Fibroblast of lung (primary cell): ENCODE measurements at regions not wholly inside any gene's neighbourhood (a gene's known extent, or its start where the extent isn't known, plus 50 kb on each side); places are given as distances from the start of the nearest gene placed in this dataset.

Source experiments
- CTCF ChIP-seq, 2 donors: IDR thresholded peaks in 1 of 2; conservative IDR thresholded peaks in 1 of 2; 1 replicate in 1 of 2; 2 replicates in 1 of 2; pipeline ENCODE4 v1.5.1; 2011 to 2012; ENCODE audit warnings: low read length in 2 of 2, control low read depth in 1 of 2, inconsistent platforms in 1 of 2, low read depth in 1 of 2, mild to moderate bottlenecking in 1 of 2
- EZH2 ChIP-seq: IDR thresholded peaks from 2 replicates; pipeline ENCODE4 v1.5.1; 2012; ENCODE audit warnings: low read length, control low read depth, mild to moderate bottlenecking; ENCODE audit errors: missing control alignments

- TF ChIP-seq CTCF (conservative IDR thresholded peaks at IDR 0.05 in 1 of 2, IDR thresholded peaks at IDR 0.05 in 1 of 2; ENCODE audit: low read depth in 1 of 2, low read length in 2 of 2), result no peak
- no peak for TF ChIP-seq EZH2
Measured at GRCh38 chr14:89657014-89657413, 240.0 kb upstream of the FOXN3 start.
